HG03442 (cell line): ENCODE measurements at regions not wholly inside any gene's neighbourhood (a gene's known extent, or its start where the extent isn't known, plus 50 kb on each side); places are given as distances from the start of the nearest gene placed in this dataset.

ENCODE experiments used
- ATAC-seq: cut with Tn5 transposase; IDR thresholded peaks from one replicate; pipeline ENCODE4 v1.9.1; 2021; ENCODE audit warnings: mild to moderate bottlenecking, moderate library complexity; ENCODE audit not compliant: unreplicated experiment

GRCh38 chr2:103264058-103264768 lies 502.4 kb downstream of the TMEM182 start:
- ATAC-seq: no peak

GRCh38 chr2:103265521-103265920 lies 503.7 kb downstream of the TMEM182 start:
- ATAC-seq: no peak

GRCh38 chr2:103268841-103269498 lies 507.1 kb downstream of the TMEM182 start:
- no peak for ATAC-seq

- no peak for ATAC-seq
Measured at GRCh38 chr2:103276869-103277268, 515.0 kb downstream of the TMEM182 start.

- no peak for ATAC-seq
Measured at GRCh38 chr2:103284750-103285149, 522.9 kb downstream of the TMEM182 start.

DNA sequence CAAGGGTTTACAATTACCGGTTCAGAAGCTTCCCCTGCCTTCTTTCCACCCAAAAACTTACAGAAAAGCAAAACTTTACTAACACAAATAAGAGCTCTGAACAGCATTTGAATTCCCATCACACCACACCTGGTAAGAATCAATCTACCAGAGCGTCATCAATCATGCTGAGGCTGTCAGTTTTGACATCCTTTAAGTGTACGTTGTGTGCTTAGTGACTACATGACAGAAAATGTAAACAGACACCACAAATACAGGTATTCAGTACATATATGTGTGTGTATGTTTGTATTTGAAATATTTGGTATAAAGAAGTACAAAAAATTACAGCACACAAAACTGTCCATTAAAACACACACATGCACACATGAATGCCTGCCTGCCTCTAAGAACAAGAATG lies 523.5 kb downstream of the TMEM182 start:
- ATAC-seq: no peak

DNA sequence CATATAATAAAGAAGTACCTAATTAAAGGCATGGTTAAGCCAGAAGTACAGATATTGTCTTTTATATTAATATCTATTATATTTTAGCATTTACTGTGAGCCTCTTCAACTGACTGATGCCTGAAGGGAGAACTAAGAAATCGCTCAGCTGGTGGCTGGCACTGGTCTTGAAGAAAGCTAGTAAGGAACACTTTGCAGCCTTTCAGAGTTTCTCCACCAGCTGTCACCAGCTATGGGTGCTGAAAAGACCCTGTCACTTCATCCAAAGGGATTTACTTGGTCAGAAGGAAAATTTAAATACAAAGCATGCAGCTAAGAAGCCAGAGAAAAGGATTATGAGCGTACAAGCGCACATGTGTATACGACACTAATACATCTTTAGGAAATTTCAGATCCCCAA lies 525.9 kb downstream of the TMEM182 start:
- ATAC-seq: no peak

GRCh38 chr2:103288696-103289095 lies 526.9 kb downstream of the TMEM182 start:
- ATAC-seq: no peak

DNA sequence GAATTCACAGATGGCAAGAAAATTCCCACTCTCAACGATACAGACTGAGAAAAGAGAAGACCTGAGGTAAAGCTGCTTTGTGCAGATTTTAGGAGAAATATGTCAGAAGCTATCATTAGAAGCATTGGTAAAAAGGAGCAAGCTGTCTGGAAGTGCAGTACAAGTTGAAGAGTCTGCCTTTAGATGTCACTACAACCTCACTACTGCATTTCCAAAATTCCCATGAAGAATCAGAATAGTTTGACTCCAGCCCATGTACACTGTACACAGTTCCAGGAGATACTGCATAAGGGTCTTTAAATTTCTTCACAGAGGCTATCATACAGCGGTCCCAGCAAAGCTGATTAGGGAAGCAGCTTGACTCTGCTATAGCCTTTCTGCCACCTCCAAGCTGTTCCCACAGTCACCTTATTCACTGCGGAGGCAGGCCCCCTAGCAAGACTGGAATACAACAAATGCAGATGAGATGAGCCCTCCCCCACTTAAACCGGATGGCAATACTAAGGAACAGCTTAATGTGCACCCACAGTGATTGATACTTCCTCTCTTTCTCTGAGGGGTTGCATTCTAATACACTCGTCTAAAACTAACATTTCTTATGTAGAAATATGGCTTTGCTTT lies 527.4 kb downstream of the TMEM182 start:
- no peak for ATAC-seq

DNA sequence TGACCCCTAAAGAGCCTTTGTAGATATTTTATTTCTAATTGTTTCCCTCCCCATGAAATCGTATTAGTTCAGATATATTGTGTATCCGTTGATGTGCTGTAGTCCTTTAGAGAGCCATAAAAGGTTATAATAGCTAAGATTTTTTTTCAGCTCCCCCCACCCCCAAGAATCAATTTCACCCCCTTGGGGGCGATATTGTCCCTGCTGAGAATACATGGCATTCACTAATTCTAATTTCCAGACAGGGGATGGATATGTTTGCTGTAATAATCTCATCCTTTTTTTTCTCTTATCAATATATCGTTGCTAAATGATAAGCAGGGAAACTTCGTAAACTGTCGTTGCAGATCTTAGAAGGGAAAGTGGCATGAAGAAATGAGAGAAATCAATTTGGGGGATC lies 530.7 kb downstream of the TMEM182 start:
- no peak for ATAC-seq

- no peak for ATAC-seq
Measured at GRCh38 chr2:103293067-103293741, 531.4 kb downstream of the TMEM182 start.

GRCh38 chr2:103293742-103294077 lies 531.9 kb downstream of the TMEM182 start:
- ATAC-seq: no peak

GRCh38 chr2:103294420-103294819 lies 532.6 kb downstream of the TMEM182 start:
- no peak for ATAC-seq

DNA sequence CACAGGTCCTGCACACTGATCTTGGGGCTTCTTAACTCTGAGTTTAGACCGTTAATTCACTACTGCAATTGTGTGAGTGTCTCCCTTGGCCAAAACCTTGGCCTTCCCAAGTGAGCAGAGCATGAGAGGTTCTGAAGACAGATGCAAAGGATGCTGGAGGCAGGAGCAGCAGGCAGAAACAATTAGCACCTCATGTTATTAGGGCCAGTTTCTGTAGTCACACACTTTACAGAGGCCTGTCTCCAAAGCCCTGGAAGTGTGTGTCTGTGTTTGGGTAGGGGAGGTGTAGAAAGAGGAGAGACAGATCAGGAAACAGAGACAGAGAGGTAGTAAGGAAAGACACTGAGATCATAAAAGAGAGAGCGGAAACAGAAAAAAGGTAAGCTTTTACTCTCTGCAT lies 533.8 kb downstream of the TMEM182 start:
- ATAC-seq: no peak

GRCh38 chr2:103324671-103325070 lies 562.8 kb downstream of the TMEM182 start:
- ATAC-seq: no peak

- no peak for ATAC-seq
Measured at GRCh38 chr2:103327386-103327785, 565.6 kb downstream of the TMEM182 start.

DNA sequence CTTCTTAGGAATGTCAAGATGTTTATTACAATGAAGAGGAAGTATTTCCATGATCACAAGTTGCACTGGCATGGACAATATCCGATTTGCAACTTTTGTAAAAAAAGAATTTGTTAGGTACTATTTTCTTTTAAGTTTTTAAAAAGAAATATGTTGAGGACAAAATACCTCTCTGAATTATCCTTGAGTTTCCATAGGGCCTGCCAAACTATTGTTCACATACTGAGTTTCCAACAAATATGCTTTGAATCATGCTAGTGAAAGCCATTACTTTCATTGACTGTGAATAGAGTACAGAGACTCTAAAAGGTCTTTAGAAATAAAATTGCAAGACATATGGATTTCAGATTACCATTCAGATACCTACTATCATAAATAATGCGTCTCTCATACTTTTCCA lies 566.1 kb downstream of the TMEM182 start:
- no peak for ATAC-seq

DNA sequence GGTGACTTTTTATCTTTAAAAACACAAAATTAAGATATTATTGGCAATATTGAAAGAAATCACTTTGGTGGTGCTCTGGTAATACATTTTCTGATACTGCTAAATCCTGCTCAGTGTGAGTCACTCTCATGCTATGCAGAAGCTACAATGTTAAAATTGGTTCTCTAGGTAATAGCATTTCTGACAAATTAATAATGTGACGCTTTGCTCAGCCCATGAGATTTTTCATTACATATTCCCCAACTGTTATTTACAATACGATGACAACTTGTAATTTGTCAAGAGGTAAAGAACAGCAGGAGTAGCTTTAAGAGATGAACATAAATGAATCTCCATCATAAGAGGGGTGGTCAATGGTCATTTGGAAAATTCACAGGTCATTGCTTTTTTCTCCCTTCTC lies 573.6 kb downstream of the TMEM182 start:
- ATAC-seq: no peak

DNA sequence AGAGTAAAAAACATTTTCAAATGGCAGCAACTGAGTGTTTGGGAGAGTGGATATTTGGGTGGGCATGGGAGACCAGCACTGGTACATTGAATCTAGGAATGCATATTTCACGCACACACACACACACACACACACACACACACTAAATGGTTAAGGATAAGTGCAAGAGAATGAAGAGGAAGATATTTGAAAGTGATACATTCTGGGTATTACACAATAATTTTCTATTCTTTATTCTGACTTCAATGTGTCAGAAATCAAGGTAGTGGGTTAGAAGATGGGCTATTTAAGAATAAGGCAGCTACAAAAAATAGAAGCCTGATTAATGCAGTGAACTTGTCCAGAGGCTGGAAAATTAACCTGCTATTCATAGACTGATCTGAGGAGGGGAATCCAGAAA lies 577.0 kb downstream of the TMEM182 start:
- ATAC-seq: no peak

- ATAC-seq: no peak
Measured at GRCh38 chr2:103346780-103347179, 584.9 kb downstream of the TMEM182 start.

DNA sequence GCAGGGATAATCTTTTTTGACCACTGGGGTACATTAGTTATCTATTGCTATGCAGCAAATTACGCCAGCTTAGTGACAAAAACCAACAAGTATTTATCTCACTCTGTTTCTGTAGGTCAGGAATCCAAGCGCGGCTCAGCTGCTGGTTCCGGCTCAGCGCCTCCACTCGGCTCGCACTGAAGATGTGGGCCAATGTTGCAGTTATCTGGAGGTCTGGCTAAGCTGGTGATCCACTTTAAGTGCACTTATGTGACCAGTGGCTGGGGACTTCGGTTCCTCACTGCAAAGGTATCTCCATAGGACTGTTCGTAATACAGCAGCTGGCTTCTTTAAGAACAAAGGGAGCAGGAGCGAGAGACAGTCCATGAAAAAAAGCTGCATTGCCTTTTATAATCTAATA lies 591.9 kb downstream of the TMEM182 start:
- no peak for ATAC-seq

DNA sequence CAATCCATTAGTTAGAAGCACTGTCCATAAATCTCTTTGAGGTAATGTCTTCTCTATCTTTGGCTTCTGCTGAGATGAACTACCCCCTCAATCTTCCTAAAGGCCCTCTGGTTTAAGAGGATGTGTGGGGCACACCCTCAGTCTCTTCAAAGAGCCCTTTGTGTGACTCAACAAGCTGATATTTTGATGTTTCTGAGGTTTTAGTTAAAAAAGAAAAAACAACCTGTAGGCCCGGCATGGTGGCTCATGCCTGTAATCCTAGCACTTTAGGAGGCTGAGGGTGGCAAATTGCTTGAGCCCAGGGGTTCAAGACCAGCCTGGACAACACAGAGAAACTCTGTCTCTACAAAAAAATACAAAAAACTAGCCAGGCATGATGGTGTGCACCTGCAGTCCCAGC lies 593.5 kb downstream of the TMEM182 start:
- ATAC-seq: no peak
